ENCODE measurements at regions not wholly inside any gene's neighbourhood (a gene's known extent, or its start where the extent isn't known, plus 50 kb on each side); places are given as distances from the start of the nearest gene placed in this dataset.

DNA sequence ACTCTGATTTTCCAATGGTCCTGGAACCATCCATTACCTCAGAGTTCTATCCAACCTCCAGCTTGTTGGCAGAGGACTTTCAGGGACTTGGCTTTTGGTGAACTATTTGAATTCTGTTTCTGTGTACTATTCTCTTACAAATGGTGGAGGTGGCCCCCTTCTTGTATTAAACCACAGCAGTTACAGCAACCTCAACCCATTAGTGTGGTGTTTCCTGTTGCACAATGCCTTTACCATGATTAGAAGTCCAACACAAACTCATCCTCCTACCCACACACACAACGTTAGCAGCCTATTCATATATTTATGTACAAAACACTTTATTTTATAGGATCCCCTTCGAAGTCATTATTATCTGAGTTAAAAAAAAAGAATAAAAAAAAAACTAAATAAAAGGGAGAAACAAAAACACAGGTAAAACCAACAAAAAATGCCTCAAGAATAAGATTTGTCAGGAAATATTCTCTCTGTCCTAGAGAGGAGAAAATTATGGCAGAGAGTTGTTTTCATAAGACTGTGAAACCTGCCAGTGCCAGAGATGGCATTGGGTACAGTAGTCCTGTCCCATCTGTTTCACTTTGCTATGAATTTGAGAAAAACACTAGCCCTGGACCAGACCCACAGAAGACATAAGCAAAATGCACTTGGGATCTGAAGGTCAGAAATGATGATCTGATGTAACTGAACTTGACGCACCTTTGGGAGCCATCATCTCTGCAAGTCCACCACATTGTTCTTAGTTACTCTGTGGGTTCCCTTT, 1896.0 kb upstream of the PIK3C3 start:
- H3K4me2 ChIP-seq (ENCODE audit: insufficient read depth, low read length): no peak overlapping the region
- FAIRE-seq (no peak), DNase-seq (ENCODE audit: low read depth, low spot score) (no peak)
- H3K27me3 ChIP-seq (ENCODE audit: control insufficient read depth in 2 of 2, insufficient read depth in 2 of 2, low read length in 2 of 2): peaks cover 0 to 2% of the 10 kb centered on the region in 2 experiments
- intact Hi-C loops (cut with micrococcal nuclease): no loop called here
- BruUV-seq (replicated peaks): no TSS peak
- no peaks in the 10 kb centered on the region for H3K9me1 ChIP-seq (replicated peaks; ENCODE audit: control insufficient read depth, extremely low read depth, insufficient read depth, low read length)
- H4K20me1 ChIP-seq (replicated peaks; ENCODE audit: control insufficient read depth, extremely low read depth, insufficient read depth, low read length): no peaks in the 10 kb centered on the region
- H3K4me1 ChIP-seq (ENCODE audit: control insufficient read depth, extremely low read depth, insufficient read depth, low read length): no peaks in the 10 kb centered on the region
- no peaks in the 10 kb centered on the region for H3K9me3 ChIP-seq (replicated peaks; ENCODE audit: control insufficient read depth, insufficient read depth, low read length)
- no peak overlapping the region for H3K4me3 ChIP-seq (replicated peaks in 1 of 3; ENCODE audit: insufficient read depth in 1 of 3, low read depth in 1 of 3, low read length in 3 of 3)
- H2AFZ ChIP-seq (ENCODE audit: low read depth, low read length): no peak overlapping the region
- POLR2A ChIA-PET: no interaction called here
- CTCF ChIA-PET: no interaction called here
- no peaks in the 10 kb centered on the region for H3K36me3 ChIP-seq (ENCODE audit: control insufficient read depth in 2 of 2, extremely low read depth in 1 of 2, insufficient read depth in 2 of 2, low read length in 2 of 2)
- dilution Hi-C loops (cut with MboI; ENCODE audit: extremely low pct_ligation_motif_present, low sequenced_read_pairs): no loop called here
- no peak overlapping the region for H3K27ac ChIP-seq (ENCODE audit: insufficient read depth, low read depth, low read length)
- H3K79me2 ChIP-seq (ENCODE audit: control insufficient read depth, insufficient read depth, low read length): no peaks in the 10 kb centered on the region
- TF ChIP-seq, protein P1, sequence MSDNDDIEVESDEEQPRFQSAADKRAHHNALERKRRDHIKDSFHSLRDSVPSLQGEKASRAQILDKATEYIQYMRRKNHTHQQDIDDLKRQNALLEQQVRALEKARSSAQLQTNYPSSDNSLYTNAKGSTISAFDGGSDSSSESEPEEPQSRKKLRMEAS (IDR thresholded peaks at IDR 0.05; ENCODE audit: insufficient read depth, insufficient read length): no peak
- TF ChIP-seq POLR2A (IDR thresholded peaks at IDR 0.05; ENCODE audit: low read depth, low read length): no peak
- no peak for TF ChIP-seq MYC (IDR thresholded peaks at IDR 0.05; ENCODE audit: low read depth, low read length)
- TF ChIP-seq EZH2 (IDR thresholded peaks at IDR 0.05; ENCODE audit: borderline replicate concordance, low read depth, low read length, severe bottlenecking): no peak
- TF ChIP-seq JUN (IDR thresholded peaks at IDR 0.05; ENCODE audit: borderline replicate concordance, insufficient read depth, insufficient read length, low read depth): no peak
- no peak for TF ChIP-seq GATA2 (IDR thresholded peaks at IDR 0.05; ENCODE audit: insufficient read depth, insufficient read length, low read depth, low read length)
- TF ChIP-seq FOS (IDR thresholded peaks at IDR 0.05; ENCODE audit: borderline replicate concordance, insufficient read depth, low read length): no peak
- no peak for TF ChIP-seq POLR2AphosphoS5 (IDR thresholded peaks at IDR 0.05; ENCODE audit: insufficient read depth, low read depth, low read length)
- TF ChIP-seq, protein P2, sequence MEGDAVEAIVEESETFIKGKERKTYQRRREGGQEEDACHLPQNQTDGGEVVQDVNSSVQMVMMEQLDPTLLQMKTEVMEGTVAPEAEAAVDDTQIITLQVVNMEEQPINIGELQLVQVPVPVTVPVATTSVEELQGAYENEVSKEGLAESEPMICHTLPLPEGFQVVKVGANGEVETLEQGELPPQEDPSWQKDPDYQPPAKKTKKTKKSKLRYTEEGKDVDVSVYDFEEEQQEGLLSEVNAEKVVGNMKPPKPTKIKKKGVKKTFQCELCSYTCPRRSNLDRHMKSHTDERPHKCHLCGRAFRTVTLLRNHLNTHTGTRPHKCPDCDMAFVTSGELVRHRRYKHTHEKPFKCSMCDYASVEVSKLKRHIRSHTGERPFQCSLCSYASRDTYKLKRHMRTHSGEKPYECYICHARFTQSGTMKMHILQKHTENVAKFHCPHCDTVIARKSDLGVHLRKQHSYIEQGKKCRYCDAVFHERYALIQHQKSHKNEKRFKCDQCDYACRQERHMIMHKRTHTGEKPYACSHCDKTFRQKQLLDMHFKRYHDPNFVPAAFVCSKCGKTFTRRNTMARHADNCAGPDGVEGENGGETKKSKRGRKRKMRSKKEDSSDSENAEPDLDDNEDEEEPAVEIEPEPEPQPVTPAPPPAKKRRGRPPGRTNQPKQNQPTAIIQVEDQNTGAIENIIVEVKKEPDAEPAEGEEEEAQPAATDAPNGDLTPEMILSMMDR (IDR thresholded peaks at IDR 0.05; ENCODE audit: extremely low read depth in 1 of 2, insufficient read depth in 1 of 2, low read depth in 1 of 2, low read length in 2 of 2): no peak
- H3K9ac ChIP-seq (replicated peaks; ENCODE audit: extremely low read depth, insufficient read depth, low read length): no peak overlapping the region

All from endothelial cell of umbilical vein (primary cell).